Dendritic cell treated with granulocyte-macrophage colony-stimulating factor and Interleukin-4, amounts not matched to agents 40 ng/mL and 50 ng/mL, for 4 days (primary cell): ENCODE measurements at regions not wholly inside any gene's neighbourhood (a gene's known extent, or its start where the extent isn't known, plus 50 kb on each side); places are given as distances from the start of the nearest gene placed in this dataset.

Source experiments
- H3K27ac Mint-ChIP-seq: one replicate; pipeline ENCODE4 v1.8.0; 2022; ENCODE audit warnings: mild to moderate bottlenecking, mixed read lengths
- H3K27me3 Mint-ChIP-seq: one replicate; pipeline ENCODE4 v1.8.0; 2022; ENCODE audit warnings: mild to moderate bottlenecking, mixed read lengths
- H3K36me3 Mint-ChIP-seq: one replicate; pipeline ENCODE4 v1.8.0; 2022; ENCODE audit warnings: low read depth, mixed read lengths
- H3K4me1 Mint-ChIP-seq: one replicate; pipeline ENCODE4 v1.8.0; 2022; ENCODE audit warnings: low read depth, mixed read lengths
- H3K4me3 Mint-ChIP-seq: one replicate; pipeline ENCODE4 v1.8.0; 2022; ENCODE audit warnings: mild to moderate bottlenecking, moderate library complexity, mixed read lengths
- H3K9me3 Mint-ChIP-seq: one replicate; pipeline ENCODE4 v1.8.0; 2022; ENCODE audit warnings: mixed read lengths
- intact Hi-C: fragments of 100-400 bp; cut with micrococcal nuclease; formaldehyde crosslinking; loops from one replicate; pipeline ENCODE4 v1.15.0; 2022

DNA sequence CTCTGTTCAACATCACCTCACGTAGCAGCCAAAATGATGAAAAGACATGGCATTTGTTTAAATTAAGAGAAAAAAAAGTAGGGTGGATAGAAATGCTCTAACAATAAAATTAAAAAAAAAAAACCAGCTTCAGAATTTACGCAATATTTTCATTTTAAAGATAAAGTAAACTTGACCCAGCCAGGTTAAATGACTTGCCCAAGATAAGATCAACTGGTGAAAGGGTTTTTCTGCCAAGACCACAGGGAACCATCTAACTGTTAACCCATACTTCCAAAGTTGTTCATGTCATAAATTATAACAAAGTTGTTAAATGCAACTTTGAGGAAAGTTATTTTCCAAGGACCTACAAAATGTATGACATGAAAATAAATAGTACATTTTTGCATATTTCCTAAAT is 129.6 kb upstream of the SOX5 start:
- no peaks in the 10 kb centered on the region for H3K36me3 Mint-ChIP-seq
- no peaks in the 10 kb centered on the region for H3K4me1 Mint-ChIP-seq
- intact Hi-C loops, result no loop called here
- no peaks in the 10 kb centered on the region for H3K9me3 Mint-ChIP-seq
- H3K27me3 Mint-ChIP-seq, result no peaks in the 10 kb centered on the region
- no peak overlapping the region for H3K4me3 Mint-ChIP-seq
- H3K27ac Mint-ChIP-seq, result no peak overlapping the region

DNA sequence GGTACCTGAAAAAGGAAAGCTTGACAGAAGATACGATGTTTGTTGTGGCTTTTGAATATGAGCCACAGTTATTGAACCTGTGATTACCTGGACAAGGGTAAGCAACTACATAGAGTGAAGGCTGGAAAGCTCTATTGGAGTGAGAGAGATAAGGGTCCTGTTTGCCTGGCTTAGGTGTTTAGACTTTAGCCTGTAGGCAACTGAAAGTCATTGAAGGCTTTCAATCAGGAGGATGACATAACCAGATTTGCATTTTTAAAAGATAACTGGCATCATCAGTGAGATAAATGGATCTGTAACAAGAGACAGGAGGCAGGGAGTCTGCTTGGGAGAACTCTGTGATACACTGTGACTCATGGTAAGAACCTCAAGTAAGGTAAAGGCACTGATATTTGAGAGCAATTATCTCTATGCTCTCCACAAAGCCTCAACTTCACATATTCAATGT is 128.9 kb upstream of the SOX5 start:
- Mint-ChIP-seq H3K27me3 (no peaks in the 10 kb centered on the region), H3K36me3 (no peaks in the 10 kb centered on the region), H3K4me1 (no peaks in the 10 kb centered on the region), H3K9me3 (no peaks in the 10 kb centered on the region), H3K27ac (no peak overlapping the region), H3K4me3 (no peak overlapping the region)
- intact Hi-C loops, result no loop called here

DNA sequence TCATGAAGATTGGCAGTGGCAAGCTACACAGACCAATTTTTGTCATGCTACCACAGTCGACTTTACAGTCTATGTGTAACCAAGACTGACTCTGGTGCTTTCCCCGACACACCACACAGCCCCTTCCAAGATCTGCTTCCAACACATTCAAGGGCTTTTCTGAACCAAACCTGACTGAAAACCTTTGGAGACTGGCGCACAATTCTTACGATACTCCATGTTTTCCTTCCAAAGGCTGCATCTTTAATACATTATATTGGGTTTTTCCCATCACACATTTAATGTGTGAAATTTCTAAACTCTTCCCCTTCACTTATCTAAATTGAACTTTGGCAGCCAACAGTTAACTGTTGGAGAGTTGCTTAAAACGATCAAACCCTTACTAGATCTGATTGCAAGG is 127.7 kb upstream of the SOX5 start:
- Mint-ChIP-seq H3K27me3 (no peaks in the 10 kb centered on the region), H3K9me3 (no peaks in the 10 kb centered on the region), H3K36me3 (no peaks in the 10 kb centered on the region), H3K27ac (no peak overlapping the region), H3K4me1 (no peaks in the 10 kb centered on the region), H3K4me3 (no peak overlapping the region)
- intact Hi-C loops, result no loop called here

DNA sequence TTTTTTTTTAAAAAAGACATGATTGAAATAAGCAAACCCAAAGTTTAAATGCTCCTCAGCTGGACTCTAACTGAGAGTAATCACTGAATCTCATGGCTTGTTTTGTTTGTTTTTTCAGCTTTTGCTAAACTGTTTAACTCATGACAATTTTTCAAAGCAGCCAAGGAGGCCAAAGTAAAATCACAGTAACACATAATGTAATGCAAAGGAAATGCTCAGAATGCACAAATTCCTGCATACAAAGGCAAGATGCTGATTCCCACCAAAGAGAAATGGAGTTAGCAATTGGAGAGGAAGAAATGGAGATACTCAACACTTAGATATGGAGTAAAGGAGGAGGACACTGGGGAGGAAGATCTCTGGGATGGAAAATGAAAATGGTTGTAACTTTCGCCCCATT is 126.2 kb upstream of the SOX5 start:
- no peaks in the 10 kb centered on the region for H3K9me3 Mint-ChIP-seq
- no peaks in the 10 kb centered on the region for H3K36me3 Mint-ChIP-seq
- no peak overlapping the region for H3K4me3 Mint-ChIP-seq
- H3K27me3 Mint-ChIP-seq, result no peaks in the 10 kb centered on the region
- no peaks in the 10 kb centered on the region for H3K4me1 Mint-ChIP-seq
- H3K27ac Mint-ChIP-seq, result no peak overlapping the region
- intact Hi-C loops, result no loop called here

DNA sequence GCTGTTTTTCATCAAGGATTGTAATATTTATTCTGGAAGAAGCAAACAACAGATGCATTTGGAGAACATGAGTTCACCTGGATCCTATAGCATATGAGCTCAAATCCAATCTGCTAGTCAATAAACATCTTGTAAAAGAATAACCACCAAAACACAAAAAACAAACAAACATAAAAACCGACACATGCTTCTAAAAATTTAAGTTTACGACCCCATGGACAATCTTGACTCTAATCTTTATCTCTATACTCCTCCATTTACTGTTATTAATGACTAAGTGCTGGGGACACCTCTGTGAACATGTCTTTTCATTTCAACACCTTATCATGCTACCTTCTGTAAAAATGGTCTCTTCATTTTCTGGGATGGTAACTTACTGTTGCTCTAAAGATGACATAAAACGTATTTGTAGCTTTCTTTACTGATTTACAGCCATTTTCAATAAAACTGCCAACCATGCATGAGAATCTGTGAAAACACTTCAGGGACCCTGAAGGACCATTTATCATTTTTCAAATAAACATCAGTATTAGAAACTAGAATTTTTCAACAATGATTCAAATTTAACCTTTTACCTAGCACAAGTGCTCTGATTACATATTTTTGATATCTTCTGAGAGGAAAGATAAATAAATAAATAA is 123.8 kb upstream of the SOX5 start:
- H3K36me3 Mint-ChIP-seq, result no peaks in the 10 kb centered on the region
- H3K27me3 Mint-ChIP-seq, result no peaks in the 10 kb centered on the region
- no peaks in the 10 kb centered on the region for H3K4me1 Mint-ChIP-seq
- intact Hi-C loops, result no loop called here
- no peak overlapping the region for H3K4me3 Mint-ChIP-seq
- no peak overlapping the region for H3K27ac Mint-ChIP-seq
- no peaks in the 10 kb centered on the region for H3K9me3 Mint-ChIP-seq

DNA sequence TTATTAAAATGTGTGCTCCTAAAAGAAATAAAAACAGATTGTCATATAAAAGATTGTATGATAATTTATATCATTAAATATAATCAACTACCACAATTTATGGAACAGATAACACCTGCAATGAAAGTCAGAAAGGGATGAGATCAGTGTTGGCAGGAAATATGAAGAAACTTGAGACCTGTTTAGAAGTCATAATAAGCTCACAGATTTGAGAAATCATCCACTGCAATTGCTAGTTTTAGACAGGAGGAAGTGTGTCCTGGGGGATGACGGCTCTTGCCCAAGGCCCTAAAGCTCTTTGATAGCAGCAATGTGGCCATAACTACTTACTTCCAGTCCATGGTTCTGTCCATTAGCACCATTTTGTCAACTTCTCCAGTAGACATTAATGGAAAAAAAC is 122.8 kb upstream of the SOX5 start:
- H3K4me1 Mint-ChIP-seq, result no peaks in the 10 kb centered on the region
- H3K27me3 Mint-ChIP-seq, result no peaks in the 10 kb centered on the region
- no peak overlapping the region for H3K4me3 Mint-ChIP-seq
- no peaks in the 10 kb centered on the region for H3K36me3 Mint-ChIP-seq
- H3K9me3 Mint-ChIP-seq, result no peaks in the 10 kb centered on the region
- intact Hi-C loops, result no loop called here
- H3K27ac Mint-ChIP-seq, result no peak overlapping the region

DNA sequence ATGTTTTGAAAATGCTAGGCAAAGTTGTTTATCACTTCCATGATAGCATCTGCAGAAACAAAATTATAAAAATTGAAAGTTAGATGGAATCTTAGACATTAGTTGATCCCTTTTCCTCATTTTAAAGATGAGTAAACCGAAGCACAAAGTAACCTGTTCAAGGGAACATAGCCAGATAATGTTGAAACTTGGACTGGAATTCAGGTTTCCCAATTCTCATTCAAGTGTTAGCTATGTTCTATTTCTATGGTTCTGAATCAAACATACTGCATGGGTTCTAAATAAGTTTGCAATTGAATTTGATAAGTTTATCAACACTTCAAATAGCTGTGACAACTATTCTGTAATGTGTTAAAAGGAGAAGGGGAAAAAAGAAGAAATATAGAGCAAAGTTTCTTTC is 122.4 kb upstream of the SOX5 start:
- Mint-ChIP-seq H3K4me1 (no peaks in the 10 kb centered on the region), H3K36me3 (no peaks in the 10 kb centered on the region), H3K4me3 (no peak overlapping the region), H3K27ac (no peak overlapping the region), H3K27me3 (no peaks in the 10 kb centered on the region), H3K9me3 (no peaks in the 10 kb centered on the region)
- intact Hi-C loops, result no loop called here

DNA sequence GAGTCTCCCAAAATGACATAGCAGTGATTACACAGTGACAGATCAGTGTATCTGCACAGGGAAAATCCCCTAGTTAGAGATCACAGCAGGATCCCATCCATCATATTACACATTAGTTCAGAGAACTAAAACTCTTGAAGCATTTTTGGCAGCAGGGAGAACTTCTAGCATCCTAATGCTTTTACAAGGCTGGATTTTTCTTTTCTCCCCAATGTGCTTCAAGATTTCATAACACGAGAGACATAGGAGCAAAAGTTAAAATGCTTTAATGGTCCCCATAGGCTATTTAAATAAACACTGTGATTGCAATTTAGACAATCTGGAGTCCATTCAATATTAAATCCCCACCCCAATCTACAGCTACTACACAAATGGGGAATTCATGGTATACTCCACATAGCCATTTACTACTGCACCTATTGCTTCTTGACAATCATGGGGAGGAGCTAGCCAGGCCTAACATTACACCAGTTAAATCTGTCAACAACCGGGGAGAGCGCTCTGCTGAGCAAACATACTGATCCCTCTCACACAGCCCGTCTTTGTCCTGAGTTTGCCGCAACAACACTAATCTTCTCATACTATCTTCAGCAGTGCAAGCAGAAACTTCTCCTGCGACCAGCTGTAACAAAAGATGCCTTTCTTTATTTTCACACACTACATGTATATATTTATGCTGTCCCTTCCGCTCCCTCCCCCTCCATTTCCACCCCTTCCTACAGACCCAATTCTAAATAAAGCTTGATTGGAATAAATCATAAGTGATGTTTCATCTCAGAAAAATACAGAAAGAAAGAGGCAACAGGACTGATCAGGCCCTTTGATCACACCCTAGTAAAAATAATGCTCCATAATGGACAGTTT is 120.3 kb upstream of the SOX5 start:
- H3K4me1 Mint-ChIP-seq, result no peaks in the 10 kb centered on the region
- no peak overlapping the region for H3K4me3 Mint-ChIP-seq
- no peak overlapping the region for H3K27ac Mint-ChIP-seq
- intact Hi-C loops, result no loop called here
- H3K36me3 Mint-ChIP-seq, result no peaks in the 10 kb centered on the region
- no peaks in the 10 kb centered on the region for H3K27me3 Mint-ChIP-seq
- H3K9me3 Mint-ChIP-seq, result no peaks in the 10 kb centered on the region

DNA sequence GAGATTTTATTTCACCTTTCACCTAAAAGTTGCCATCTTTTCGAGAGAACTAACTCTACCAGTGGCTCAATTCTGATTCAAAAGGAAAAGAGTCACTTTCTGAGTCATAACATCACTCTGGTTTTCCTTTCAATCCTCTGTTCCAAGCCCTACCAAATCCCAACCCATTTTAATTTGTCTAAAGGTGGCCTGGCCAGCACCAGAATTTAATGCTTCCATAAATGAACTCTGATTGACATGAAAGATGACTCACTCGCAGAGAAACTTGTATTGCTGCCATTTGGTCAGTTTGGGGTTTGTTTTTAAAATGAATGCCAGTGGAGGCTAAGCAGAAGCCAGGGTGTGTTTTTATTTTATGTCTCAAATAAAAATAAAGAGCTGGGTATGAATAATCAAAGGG is 117.4 kb upstream of the SOX5 start:
- H3K27ac Mint-ChIP-seq, result no peak overlapping the region
- H3K4me3 Mint-ChIP-seq, result no peak overlapping the region
- H3K9me3 Mint-ChIP-seq, result no peaks in the 10 kb centered on the region
- intact Hi-C loops, result no loop called here
- no peaks in the 10 kb centered on the region for H3K27me3 Mint-ChIP-seq
- H3K4me1 Mint-ChIP-seq, result no peaks in the 10 kb centered on the region
- no peaks in the 10 kb centered on the region for H3K36me3 Mint-ChIP-seq

DNA sequence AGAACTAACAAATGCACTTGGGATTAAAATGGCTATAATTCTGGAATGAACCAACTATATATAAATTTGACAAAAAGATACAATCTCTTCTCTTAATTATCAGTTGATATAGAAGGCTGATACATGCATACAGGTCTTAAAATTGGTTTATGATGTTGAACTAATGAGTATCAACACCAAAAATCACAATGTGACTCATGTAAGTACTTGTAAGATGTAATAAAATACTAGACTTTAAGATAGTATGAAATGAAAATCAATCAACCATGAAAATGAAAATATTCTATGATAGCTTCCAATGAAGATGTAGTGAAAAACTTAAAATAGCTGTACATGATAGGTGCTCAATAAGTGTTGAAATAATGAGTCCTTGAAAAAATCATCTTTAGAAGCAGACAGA is 116.6 kb upstream of the SOX5 start:
- Mint-ChIP-seq H3K9me3 (no peaks in the 10 kb centered on the region), H3K36me3 (no peaks in the 10 kb centered on the region), H3K4me3 (no peak overlapping the region), H3K27ac (no peak overlapping the region), H3K27me3 (no peaks in the 10 kb centered on the region), H3K4me1 (no peaks in the 10 kb centered on the region)
- intact Hi-C loops, result no loop called here

DNA sequence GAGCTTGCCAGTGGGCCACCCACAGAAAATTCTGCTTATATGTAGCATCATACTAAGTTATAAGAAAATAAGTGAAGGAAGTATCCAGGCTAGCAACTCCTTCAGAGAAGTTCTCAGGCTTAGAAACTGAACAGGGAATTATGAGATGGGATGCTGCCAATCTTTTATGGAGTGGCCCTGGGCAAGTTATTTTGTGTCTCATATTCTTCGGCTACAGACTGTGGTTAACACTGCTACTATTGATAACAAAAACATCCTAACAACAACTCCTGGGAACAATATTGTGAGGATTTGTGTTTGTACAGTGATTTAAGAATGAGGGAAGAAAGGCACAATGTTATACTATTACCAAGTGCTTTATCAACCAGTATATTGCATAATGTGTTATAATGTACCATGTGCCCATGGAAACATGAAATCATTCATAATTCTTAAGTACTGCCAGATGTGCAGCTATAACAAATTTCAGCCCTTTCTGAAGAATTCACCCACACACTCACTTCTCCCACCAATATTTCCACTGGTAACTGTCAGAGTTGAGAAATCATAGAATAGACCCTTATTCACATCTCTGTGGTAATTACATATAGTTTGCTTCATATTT is 113.3 kb upstream of the SOX5 start:
- Mint-ChIP-seq H3K36me3 (no peaks in the 10 kb centered on the region), H3K4me1 (no peaks in the 10 kb centered on the region), H3K9me3 (no peaks in the 10 kb centered on the region), H3K27ac (no peak overlapping the region), H3K27me3 (no peaks in the 10 kb centered on the region), H3K4me3 (no peak overlapping the region)
- intact Hi-C loops, result no loop called here

DNA sequence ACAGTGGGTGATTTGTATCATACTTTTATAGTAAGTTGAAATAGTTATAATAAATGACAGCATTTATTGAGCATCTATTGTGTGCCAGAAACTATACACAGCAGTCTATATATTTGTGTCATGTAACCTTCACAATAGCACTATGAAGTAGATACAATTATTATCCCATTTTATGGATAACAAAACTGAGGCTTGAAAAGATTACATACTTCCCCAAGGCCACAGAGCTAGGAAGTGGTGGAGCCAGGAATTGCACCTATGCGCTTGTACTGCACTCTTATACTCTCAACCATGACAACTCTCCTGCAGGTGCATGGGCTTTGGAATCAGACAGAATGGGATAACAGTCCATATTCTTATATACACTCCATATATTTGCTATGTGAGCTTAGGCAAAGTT is 110.6 kb upstream of the SOX5 start:
- Mint-ChIP-seq H3K36me3 (no peaks in the 10 kb centered on the region), H3K4me1 (no peaks in the 10 kb centered on the region), H3K4me3 (no peak overlapping the region), H3K27me3 (no peaks in the 10 kb centered on the region), H3K9me3 (no peaks in the 10 kb centered on the region), H3K27ac (no peak overlapping the region)
- intact Hi-C loops, result no loop called here

DNA sequence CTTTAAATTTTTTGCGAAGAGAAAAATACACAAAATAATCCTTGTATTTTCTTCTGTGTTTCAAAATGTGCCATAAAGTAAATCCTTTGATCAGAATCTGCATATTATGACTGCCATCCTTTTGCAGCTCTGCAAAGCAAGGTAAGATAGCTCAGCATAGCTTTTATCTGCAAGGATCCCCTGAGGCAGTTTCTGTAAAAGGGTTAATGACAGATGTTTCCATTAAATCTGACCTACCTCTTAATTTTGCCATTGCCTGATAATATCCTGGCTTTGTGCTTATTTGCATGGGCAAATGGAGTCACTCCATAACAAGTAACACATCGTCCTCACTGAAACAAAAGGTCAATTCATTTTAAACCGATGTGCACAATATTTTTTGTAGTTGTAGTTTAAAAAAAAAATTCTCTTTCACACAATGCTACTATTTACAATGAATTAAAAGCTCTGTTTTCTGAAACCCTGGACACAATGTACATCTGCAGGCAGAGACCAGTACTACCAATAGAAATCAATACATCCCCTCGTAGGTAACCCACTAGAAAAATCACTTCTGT is 108.5 kb upstream of the SOX5 start:
- H3K4me1 Mint-ChIP-seq, result no peaks in the 10 kb centered on the region
- H3K36me3 Mint-ChIP-seq, result no peaks in the 10 kb centered on the region
- no peaks in the 10 kb centered on the region for H3K27me3 Mint-ChIP-seq
- intact Hi-C loops, result no loop called here
- no peak overlapping the region for H3K27ac Mint-ChIP-seq
- no peaks in the 10 kb centered on the region for H3K9me3 Mint-ChIP-seq
- H3K4me3 Mint-ChIP-seq, result no peak overlapping the region

DNA sequence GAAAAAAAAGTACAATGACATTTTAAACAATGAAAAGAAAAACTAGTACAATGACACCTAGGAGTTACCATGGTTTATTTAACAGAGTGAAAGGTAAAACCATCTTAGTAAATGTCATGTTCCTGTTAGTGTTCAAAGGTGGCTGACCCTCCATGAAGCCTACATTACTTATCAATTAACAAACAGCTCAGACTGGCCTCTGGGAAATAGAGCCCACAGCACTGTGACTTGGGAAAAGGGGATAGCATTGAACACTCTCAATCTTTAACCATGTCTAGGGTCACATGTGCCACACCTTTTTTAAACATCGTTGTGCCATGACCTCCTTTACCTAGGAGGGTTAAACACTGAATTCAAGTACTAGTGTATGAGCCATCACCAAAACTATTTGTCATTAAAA is 106.3 kb upstream of the SOX5 start:
- Mint-ChIP-seq H3K36me3 (no peaks in the 10 kb centered on the region), H3K27me3 (no peaks in the 10 kb centered on the region), H3K9me3 (no peaks in the 10 kb centered on the region), H3K4me3 (no peak overlapping the region), H3K4me1 (no peaks in the 10 kb centered on the region), H3K27ac (no peak overlapping the region)
- intact Hi-C loops, result no loop called here
